H1 (cell line): ENCODE measurements at regions not wholly inside any gene's neighbourhood (a gene's known extent, or its start where the extent isn't known, plus 50 kb on each side); places are given as distances from the start of the nearest gene placed in this dataset.

ENCODE experiments used
- ATF3 ChIP-seq: IDR thresholded peaks from 2 replicates; pipeline ENCODE4 v1.6.1; 2011; ENCODE audit warnings: low read depth, mild to moderate bottlenecking, low read length; ENCODE audit not compliant: insufficient read depth
- CTCF ChIP-seq, 3 experiments: IDR thresholded peaks; 1 replicate in 2 of 3; 2 replicates in 1 of 3; pipeline versions ENCODE4 v1.5.1 to v1.6.1; 2011; ENCODE audit warnings: low read length in 3 of 3, mild to moderate bottlenecking in 3 of 3, inconsistent platforms in 2 of 3, low read depth in 1 of 3, moderate library complexity in 1 of 3; ENCODE audit not compliant: insufficient read depth in 1 of 3; ENCODE audit errors: control extremely low read depth in 1 of 3
- JUND ChIP-seq: IDR thresholded peaks from 2 replicates; pipeline ENCODE4 v1.6.1; 2011; ENCODE audit warnings: mild to moderate bottlenecking, improper control_type of control experiment, low read length
- POLR2A ChIP-seq, 2 experiments: IDR thresholded peaks; 1 replicate in 1 of 2; 2 replicates in 1 of 2; pipeline ENCODE4 v1.6.1; 2011; ENCODE audit warnings: low read depth in 2 of 2, low read length in 2 of 2, mild to moderate bottlenecking in 2 of 2; ENCODE audit errors: control extremely low read depth in 1 of 2
- POLR2AphosphoS5 ChIP-seq: IDR thresholded peaks from 2 replicates; pipeline ENCODE4 v1.6.1; 2011; ENCODE audit warnings: low read depth, low read length
- RFX5 ChIP-seq: IDR thresholded peaks from 2 replicates; pipeline ENCODE4 v1.6.1; 2011; ENCODE audit warnings: low read depth, low read length, improper control_type of control experiment, borderline replicate concordance

GRCh38 chrX:121585626-121586025 is 538.2 kb downstream of the GLUD2 start:
- TF ChIP-seq POLR2A (IDR thresholded peaks at IDR 0.05; ENCODE audit: control extremely low read depth in 1 of 2, low read depth in 2 of 2, low read length in 2 of 2), result no peak
- TF ChIP-seq CTCF (IDR thresholded peaks at IDR 0.05; ENCODE audit: control extremely low read depth in 1 of 3, insufficient read depth in 1 of 3, low read depth in 1 of 3, low read length in 3 of 3), result no peak
- no peak for TF ChIP-seq POLR2AphosphoS5
- no peak for TF ChIP-seq RFX5
- TF ChIP-seq JUND, result no peak
- TF ChIP-seq ATF3, result no peak
